H9 (cell line): ENCODE measurements at regions not wholly inside any gene's neighbourhood (a gene's known extent, or its start where the extent isn't known, plus 50 kb on each side); places are given as distances from the start of the nearest gene placed in this dataset.

Source experiments
- DNase-seq: peaks from one replicate; pipeline ENCODE4 v3.0.0-alpha.2; 2017
- H2AFZ ChIP-seq: one replicate; pipeline ENCODE4 v1.6.1; 2013; ENCODE audit warnings: mild to moderate bottlenecking, low read length, control low read depth, moderate library complexity
- H2AK5ac ChIP-seq: 2 replicates; pipeline ENCODE4 v1.6.1; 2013; ENCODE audit warnings: low read length, control low read depth, mixed read lengths; ENCODE audit not compliant: insufficient read length
- H2BK120ac ChIP-seq: one replicate; pipeline ENCODE4 v1.6.1; 2013; ENCODE audit warnings: low read depth, mild to moderate bottlenecking, low read length, control low read depth, inconsistent platforms; ENCODE audit not compliant: poor library complexity, severe bottlenecking
- H2BK12ac ChIP-seq: 2 replicates; pipeline ENCODE4 v1.6.1; 2013; ENCODE audit warnings: low read length, control low read depth, mixed read lengths, low read depth; ENCODE audit not compliant: insufficient read length
- H2BK15ac ChIP-seq: 2 replicates; pipeline ENCODE4 v1.6.1; 2013; ENCODE audit warnings: low read depth, low read length, control low read depth
- H2BK20ac ChIP-seq: one replicate; pipeline ENCODE4 v1.6.1; 2013; ENCODE audit warnings: low read depth, mild to moderate bottlenecking, low read length, control low read depth, inconsistent platforms; ENCODE audit not compliant: poor library complexity, severe bottlenecking
- H2BK5ac ChIP-seq: 2 replicates; pipeline ENCODE4 v1.6.1; 2013; ENCODE audit warnings: low read length, control low read depth, mixed read lengths; ENCODE audit not compliant: insufficient read length
- H3K14ac ChIP-seq: 2 replicates; pipeline ENCODE4 v1.6.1; 2013; ENCODE audit warnings: low read length, control low read depth; ENCODE audit not compliant: insufficient read depth
- H3K18ac ChIP-seq: 2 replicates; pipeline ENCODE4 v1.6.1; 2013; ENCODE audit warnings: low read depth, mild to moderate bottlenecking, mixed read lengths, low read length, control low read depth; ENCODE audit not compliant: insufficient read length
- H3K23ac ChIP-seq: 2 replicates; pipeline ENCODE4 v1.6.1; 2013; ENCODE audit warnings: low read length, control low read depth, mixed read lengths, low read depth; ENCODE audit not compliant: insufficient read length
- H3K23me2 ChIP-seq: 2 replicates; pipeline ENCODE4 v1.6.1; 2013; ENCODE audit warnings: low read depth, mild to moderate bottlenecking, mixed read lengths, low read length, control low read depth; ENCODE audit not compliant: insufficient read length, poor library complexity, severe bottlenecking
- H3K27ac ChIP-seq: 2 replicates; pipeline ENCODE4 v1.5.1; 2013; ENCODE audit warnings: low read length, control low read depth, mixed read lengths, low read depth; ENCODE audit not compliant: insufficient read length
- H3K27me3 ChIP-seq: 2 replicates; pipeline ENCODE4 v1.6.1; 2013; ENCODE audit warnings: low read length, control low read depth, inconsistent platforms; ENCODE audit not compliant: insufficient read depth
- H3K4ac ChIP-seq: 2 replicates; pipeline ENCODE4 v1.6.1; 2013; ENCODE audit warnings: low read depth, mild to moderate bottlenecking, control low read depth, inconsistent platforms, low read length, moderate library complexity
- H3K4me1 ChIP-seq: 2 replicates; pipeline ENCODE4 v1.6.1; 2013; ENCODE audit warnings: low read length, control low read depth, inconsistent platforms; ENCODE audit not compliant: insufficient read depth
- H3K4me2 ChIP-seq: 2 replicates; pipeline ENCODE4 v1.6.1; 2013; ENCODE audit warnings: low read length, control low read depth, mixed read lengths; ENCODE audit not compliant: insufficient read length, insufficient read depth
- H3K56ac ChIP-seq: 2 replicates; pipeline ENCODE4 v1.6.1; 2013; ENCODE audit warnings: low read depth, mild to moderate bottlenecking, mixed read lengths, low read length, control low read depth; ENCODE audit not compliant: insufficient read length
- H3K79me1 ChIP-seq: 2 replicates; pipeline ENCODE4 v1.6.1; 2013; ENCODE audit warnings: low read depth, mild to moderate bottlenecking, moderate library complexity, low read length, control low read depth, inconsistent platforms; ENCODE audit not compliant: insufficient read depth, poor library complexity, severe bottlenecking
- H3K79me2 ChIP-seq: 2 replicates; pipeline ENCODE4 v1.6.1; 2013; ENCODE audit warnings: low read length, control low read depth, inconsistent platforms; ENCODE audit not compliant: insufficient read depth
- H3K9ac ChIP-seq: 2 replicates; pipeline ENCODE4 v1.6.1; 2013; ENCODE audit warnings: low read length, control low read depth, mixed read lengths; ENCODE audit not compliant: insufficient read length; ENCODE audit errors: extremely low read depth
- H3K9me3 ChIP-seq: one replicate; pipeline ENCODE4 v1.6.1; 2013; ENCODE audit warnings: low read depth, low read length, inconsistent platforms; ENCODE audit not compliant: control insufficient read depth
- H3T11ph ChIP-seq: one replicate; pipeline ENCODE4 v1.6.1; 2013; ENCODE audit warnings: mild to moderate bottlenecking, low read length, control low read depth, inconsistent platforms
- H4K20me1 ChIP-seq: one replicate; pipeline ENCODE4 v1.6.1; 2013; ENCODE audit not compliant: control insufficient read depth, insufficient read length, insufficient read depth
- H4K5ac ChIP-seq: 2 replicates; pipeline ENCODE4 v1.6.1; 2013; ENCODE audit warnings: low read depth, mild to moderate bottlenecking, mixed read lengths, low read length, control low read depth; ENCODE audit not compliant: insufficient read length
- H4K8ac ChIP-seq: replicated peaks from 2 replicates; pipeline ENCODE4 v1.6.1; 2013; ENCODE audit warnings: low read length, control low read depth, mixed read lengths, low read depth; ENCODE audit not compliant: insufficient read length
- H4K91ac ChIP-seq: 2 replicates; pipeline ENCODE4 v1.6.1; 2013; ENCODE audit warnings: low read depth, mild to moderate bottlenecking, moderate library complexity, mixed read lengths, low read length, control low read depth; ENCODE audit not compliant: insufficient read length
- H3K27ac Mint-ChIP-seq, 3 experiments: 2 replicates in 2 of 3; 3 replicates in 1 of 3; pipeline ENCODE4 v1.8.0; 2020 to 2021; ENCODE audit warnings: mixed read lengths in 3 of 3, mild to moderate bottlenecking in 1 of 3, moderate library complexity in 1 of 3
- H3K27me3 Mint-ChIP-seq: 2 replicates; pipeline ENCODE4 v1.8.0; 2021; ENCODE audit warnings: low read depth, mild to moderate bottlenecking, moderate library complexity, mixed read lengths
- H3K36me3 Mint-ChIP-seq, 3 experiments: 2 replicates in 2 of 3; 3 replicates in 1 of 3; pipeline ENCODE4 v1.8.0; 2020 to 2021; ENCODE audit warnings: low read depth in 3 of 3, mixed read lengths in 3 of 3; ENCODE audit not compliant: insufficient read depth in 1 of 3
- H3K4me1 Mint-ChIP-seq, 2 experiments: 2 replicates each; pipeline ENCODE4 v1.8.0; 2020; ENCODE audit warnings: mixed read lengths in 2 of 2
- H3K4me3 Mint-ChIP-seq, 2 experiments: 2 replicates in 1 of 2; 3 replicates in 1 of 2; pipeline ENCODE4 v1.8.0; 2020 to 2021; ENCODE audit warnings: mild to moderate bottlenecking in 2 of 2, mixed read lengths in 2 of 2, moderate library complexity in 1 of 2
- H3K9me3 Mint-ChIP-seq, 2 experiments: 2 replicates in 1 of 2; 3 replicates in 1 of 2; pipeline ENCODE4 v1.8.0; 2020; ENCODE audit warnings: mild to moderate bottlenecking in 2 of 2, mixed read lengths in 2 of 2, moderate library complexity in 1 of 2
- CTCF ChIP-seq: fragments of 200-600 bp; sonication (generic); conservative IDR thresholded peaks from 3 replicates; pipeline ENCODE4 v1.8.0; 2021; ENCODE audit warnings: antibody characterized with exemption, mild to moderate bottlenecking

GRCh38 chr4:36712013-36712412, 430.6 kb downstream of the DTHD1 start:
- H3K23me2 ChIP-seq = no peaks in the 10 kb centered on the region
- H3K79me1 ChIP-seq = no peaks in the 10 kb centered on the region
- no peak overlapping the region for H2BK5ac ChIP-seq
- no peaks in the 10 kb centered on the region for H4K20me1 ChIP-seq
- no peaks in the 10 kb centered on the region for H3K79me2 ChIP-seq
- no peak overlapping the region for H3T11ph ChIP-seq
- peaks cover 0 to 2% (median 0%) of the 10 kb centered on the region in 3 experiments; a peak in 1 of 7 replicates for H3K36me3 Mint-ChIP-seq
- no peak overlapping the region for H4K91ac ChIP-seq
- H2BK120ac ChIP-seq = no peak overlapping the region
- no peak overlapping the region for H3K4me3 Mint-ChIP-seq
- no peak overlapping the region for H3K4me2 ChIP-seq
- H3K4me1 ChIP-seq = no peaks in the 10 kb centered on the region
- no peak overlapping the region for H3K27ac Mint-ChIP-seq
- H4K5ac ChIP-seq = no peak overlapping the region
- no peak overlapping the region for H3K56ac ChIP-seq
- H3K27ac ChIP-seq = no peak overlapping the region
- no peaks in the 10 kb centered on the region; a peak in 1 of 5 replicates for H3K9me3 Mint-ChIP-seq
- H4K8ac ChIP-seq = no peak overlapping the region
- no peak overlapping the region for H2BK12ac ChIP-seq
- no peaks in the 10 kb centered on the region for H3K9me3 ChIP-seq
- DNase-seq = no peak
- H3K18ac ChIP-seq = no peak overlapping the region
- no peak for TF ChIP-seq CTCF
- no peak overlapping the region for H2AK5ac ChIP-seq
- H3K4me1 Mint-ChIP-seq = peaks cover 5 to 9% of the 10 kb centered on the region in 2 experiments
- H3K27me3 Mint-ChIP-seq = no peaks in the 10 kb centered on the region; the same call in 1 of the 2 replicates
- no peaks in the 10 kb centered on the region for H3K27me3 ChIP-seq
- no peak overlapping the region for H2BK20ac ChIP-seq
- no peak overlapping the region for H3K9ac ChIP-seq
- H3K23ac ChIP-seq = no peak overlapping the region
- no peak overlapping the region for H2BK15ac ChIP-seq
- H3K14ac ChIP-seq = no peak overlapping the region
- no peak overlapping the region for H3K4ac ChIP-seq
- H2AFZ ChIP-seq = no peak overlapping the region
